Stimulated activated CD4-positive, alpha-beta T cell treated with anti-CD3 and anti-CD28 coated beads, Interleukin-4, amount 100 ng/mL, for 24 hours (primary cell): ENCODE measurements at regions not wholly inside any gene's neighbourhood (a gene's known extent, or its start where the extent isn't known, plus 50 kb on each side); places are given as distances from the start of the nearest gene placed in this dataset.

Experiments
- DNase-seq: peaks from one replicate; pipeline ENCODE4 v3.0.0-alpha.2; 2020

DNA sequence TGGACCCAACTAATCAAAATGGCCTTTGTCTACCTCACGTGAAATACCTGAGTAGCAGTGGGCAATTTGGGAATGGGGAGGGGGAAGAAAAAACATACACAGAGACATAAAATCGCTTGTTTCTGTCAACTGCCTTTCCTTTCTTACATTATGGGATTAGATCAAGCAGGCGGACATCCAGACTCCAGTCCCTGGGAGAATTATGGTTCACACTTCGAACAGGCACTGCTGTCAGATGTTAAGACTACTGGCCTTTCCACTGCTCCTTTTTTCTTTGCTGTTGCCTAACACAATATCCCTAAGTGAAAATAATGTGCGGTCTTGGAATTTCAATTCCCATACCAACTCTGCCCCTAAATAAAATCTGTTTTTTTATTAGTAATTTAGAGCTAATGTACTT, 1719.7 kb upstream of the SLC10A2 start:
- no peak for DNase-seq

DNA sequence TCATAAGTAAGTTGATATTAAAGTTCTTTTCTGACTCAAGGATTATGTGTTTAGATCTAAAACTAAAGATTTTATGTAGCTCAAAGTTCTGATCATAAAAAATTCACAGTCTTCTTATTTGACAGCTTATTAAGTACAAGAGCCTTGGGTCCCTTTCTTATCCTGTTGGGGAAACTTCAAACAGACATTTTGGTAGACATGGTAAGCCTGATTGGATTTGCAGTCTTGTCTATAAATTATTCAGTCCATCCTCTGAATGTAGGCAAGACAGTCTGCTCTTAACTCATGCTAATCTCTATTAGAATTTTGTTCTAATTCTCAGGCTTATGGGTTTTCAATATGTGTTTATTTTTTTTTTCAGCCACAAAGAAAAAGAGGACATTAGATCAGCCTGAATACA, 1718.7 kb upstream of the SLC10A2 start:
- DNase-seq: no peak

- DNase-seq: no peak
Observed at GRCh38 chr13:104782741-104783140, 1716.5 kb upstream of the SLC10A2 start.

- no peak for DNase-seq
Observed at GRCh38 chr13:104779311-104779993, 1713.2 kb upstream of the SLC10A2 start.

DNA sequence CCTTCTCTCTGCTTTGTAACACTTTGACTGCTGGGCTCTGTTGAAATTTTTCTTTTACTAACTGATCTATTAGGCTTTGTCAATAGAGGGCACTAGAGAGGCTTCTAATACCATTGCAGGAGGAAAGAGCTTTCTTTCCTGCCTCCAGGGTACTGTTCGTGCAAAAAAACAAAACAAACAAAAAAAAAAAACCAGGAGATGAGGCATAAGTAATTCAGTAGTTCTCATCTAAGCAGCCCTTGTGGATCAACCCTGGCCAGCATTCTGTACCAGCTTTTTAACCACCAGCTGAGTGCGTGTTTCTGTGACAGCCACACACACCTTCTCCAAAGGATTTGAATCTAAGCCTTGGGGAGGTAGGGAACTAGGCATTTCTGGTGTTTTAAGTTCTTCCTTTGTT, 1707.6 kb upstream of the SLC10A2 start:
- DNase-seq: no peak

- no peak for DNase-seq
Observed at GRCh38 chr13:104769545-104769944, 1703.3 kb upstream of the SLC10A2 start.

GRCh38 chr13:104766319-104766718, 1700.1 kb upstream of the SLC10A2 start:
- DNase-seq: no peak

DNA sequence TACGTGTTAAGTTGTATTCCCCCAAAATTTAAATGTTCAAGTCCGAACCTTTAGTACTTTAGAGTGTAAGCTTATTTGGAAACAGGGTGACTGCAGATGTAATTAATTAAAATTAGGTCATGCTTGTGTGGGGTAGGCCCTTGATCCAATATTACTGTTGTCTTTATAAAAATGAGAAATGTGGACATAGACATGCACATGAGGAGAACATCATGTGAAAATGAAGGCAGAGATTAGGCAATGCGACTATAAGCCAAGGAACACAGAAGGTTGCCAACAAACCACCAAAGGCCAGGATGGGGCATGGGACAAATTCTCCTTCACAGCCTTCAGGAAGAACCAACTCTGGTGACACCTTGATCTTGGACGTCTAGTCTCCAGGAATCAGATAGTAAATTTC, 1698.4 kb upstream of the SLC10A2 start:
- no peak for DNase-seq

DNA sequence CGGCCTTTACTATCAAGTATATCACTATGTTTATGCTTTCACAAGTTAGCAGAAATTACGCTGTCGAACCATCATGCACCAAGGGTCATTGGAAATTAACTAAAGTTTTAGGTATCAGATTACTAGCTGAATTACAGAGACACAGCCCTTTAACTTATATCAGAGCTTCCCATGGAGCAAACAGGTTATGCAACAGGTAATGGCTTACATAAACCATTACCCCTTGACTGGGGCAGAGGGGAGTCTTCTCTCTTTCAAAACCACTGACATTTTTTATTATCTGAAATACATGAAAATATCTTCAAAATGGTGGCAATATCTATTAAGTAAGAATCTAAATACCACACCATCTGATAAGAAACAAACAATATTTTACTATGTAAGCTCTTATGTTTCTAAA, 1692.9 kb upstream of the SLC10A2 start:
- DNase-seq: no peak

DNA sequence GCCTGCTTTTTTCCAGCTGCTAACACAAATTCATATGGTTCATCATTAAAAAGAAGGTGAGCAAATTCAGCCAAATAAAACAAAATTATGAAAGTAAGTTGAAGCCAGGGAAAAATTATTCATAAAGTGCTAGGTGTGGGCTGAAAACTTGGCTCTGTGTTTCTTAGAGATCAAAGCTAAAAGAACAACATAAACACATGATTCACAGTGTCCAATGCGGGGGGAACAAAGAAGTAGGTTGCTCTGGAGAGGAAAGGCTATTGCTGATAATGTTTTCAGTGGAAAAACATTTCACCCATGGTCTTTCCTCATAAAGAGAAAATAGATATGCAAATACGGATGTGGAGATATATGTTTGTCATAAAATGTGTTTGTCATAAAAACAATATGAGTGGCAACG, 1691.5 kb upstream of the SLC10A2 start:
- DNase-seq: no peak

- no peak for DNase-seq
Observed at GRCh38 chr13:104750377-104750776, 1684.2 kb upstream of the SLC10A2 start.

DNA sequence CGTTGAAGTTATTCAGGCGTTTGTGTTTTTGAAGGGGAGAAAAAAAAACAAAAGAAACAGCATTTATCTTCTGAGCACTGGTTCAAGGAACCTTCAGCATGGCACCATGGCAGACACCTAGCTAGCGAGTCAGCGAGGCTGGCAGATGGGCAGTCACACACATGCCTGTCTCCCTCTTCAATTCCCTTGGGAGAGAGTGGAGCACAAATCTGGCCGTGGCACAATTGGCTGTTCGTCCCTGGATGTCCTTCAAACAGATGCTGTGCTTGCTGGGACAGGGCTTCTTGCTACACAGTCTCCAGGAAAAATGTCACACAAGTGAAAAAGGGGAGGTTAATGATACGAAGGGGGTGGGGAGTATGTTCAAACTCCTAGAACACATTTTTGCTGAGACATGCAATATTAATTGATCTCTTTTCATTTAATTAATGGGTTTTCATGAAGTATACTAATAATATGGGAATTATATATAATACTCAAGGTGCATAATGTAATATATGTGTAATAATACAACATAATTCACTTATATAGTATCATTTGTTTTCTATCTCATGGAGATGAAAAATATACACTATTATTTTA, 1674.5 kb upstream of the SLC10A2 start:
- no peak for DNase-seq

DNA sequence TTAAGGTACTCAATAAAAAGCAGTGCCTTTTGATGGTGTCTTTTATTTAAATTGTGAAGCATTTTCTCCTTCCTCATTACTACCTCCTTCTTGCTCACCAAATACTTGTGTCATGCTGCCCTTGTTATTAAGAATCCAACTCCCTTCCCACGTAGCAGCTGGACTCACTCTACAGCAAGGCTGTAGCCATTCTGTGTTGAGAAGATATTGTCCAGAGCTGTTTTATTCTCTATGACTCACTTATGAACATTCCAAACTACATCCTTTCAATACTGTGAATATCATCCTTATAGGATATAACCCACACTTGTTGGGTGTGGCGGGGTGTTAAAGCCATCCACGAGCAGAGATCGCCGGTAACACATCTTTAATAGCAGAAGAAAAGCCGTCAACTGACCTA, 1671.5 kb upstream of the SLC10A2 start:
- no peak for DNase-seq

DNA sequence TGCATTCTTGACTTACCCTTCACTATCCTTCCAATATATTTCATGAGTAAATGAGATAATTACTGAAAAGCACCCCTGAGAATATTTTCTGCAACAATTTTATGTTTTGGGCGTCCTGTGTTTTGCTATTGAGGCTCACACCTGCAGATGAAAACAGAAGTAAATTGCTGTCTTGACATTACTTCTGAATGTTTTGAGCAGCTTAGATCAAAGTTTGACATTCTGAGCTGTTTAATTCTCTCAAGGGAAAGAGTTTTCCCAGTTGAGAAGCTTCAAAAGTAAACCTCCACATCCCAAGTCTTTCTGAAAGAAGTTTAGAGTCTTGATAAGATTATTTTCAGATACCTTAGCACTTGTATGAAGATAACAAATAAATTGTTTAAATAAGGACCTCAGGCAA, 1667.2 kb upstream of the SLC10A2 start:
- DNase-seq: no peak

- DNase-seq: no peak
Observed at GRCh38 chr13:104715111-104715510, 1648.9 kb upstream of the SLC10A2 start.

DNA sequence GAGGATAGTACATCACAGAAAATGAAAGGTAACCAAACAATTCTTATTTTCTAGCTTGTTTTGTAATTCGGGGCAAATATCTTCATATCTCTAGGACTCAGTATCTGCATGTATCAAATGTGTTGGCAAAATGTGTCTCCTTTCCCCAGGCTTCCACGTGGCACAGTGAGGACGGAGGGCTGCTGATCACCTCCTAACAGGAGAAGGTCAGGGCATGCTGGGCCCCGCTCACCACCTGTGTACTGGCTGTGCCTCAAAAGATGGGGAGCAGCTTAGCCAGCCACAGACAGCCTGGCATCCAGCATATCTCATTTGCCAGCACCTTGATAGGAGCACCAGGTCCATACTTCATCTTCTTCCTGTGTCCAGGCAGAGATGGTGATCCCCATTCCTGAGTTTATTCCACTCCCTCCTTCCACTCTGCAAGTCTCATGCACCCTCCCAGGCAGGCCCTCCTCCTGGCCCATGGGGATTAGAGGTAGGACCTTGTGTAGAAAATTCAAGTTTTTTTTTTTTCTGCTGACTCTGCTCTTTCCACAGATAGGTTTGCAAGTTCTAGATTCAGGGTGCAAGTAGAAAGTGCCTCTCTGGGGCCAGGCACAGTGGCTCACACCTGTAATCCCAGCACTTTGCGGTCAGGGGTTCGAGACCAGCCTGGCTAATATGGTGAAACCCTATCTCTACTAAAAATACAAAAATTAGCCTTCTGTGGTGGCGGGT, 1639.0 kb upstream of the SLC10A2 start:
- DNase-seq: no peak

GRCh38 chr13:104701591-104701990, 1635.4 kb upstream of the SLC10A2 start:
- no peak for DNase-seq

DNA sequence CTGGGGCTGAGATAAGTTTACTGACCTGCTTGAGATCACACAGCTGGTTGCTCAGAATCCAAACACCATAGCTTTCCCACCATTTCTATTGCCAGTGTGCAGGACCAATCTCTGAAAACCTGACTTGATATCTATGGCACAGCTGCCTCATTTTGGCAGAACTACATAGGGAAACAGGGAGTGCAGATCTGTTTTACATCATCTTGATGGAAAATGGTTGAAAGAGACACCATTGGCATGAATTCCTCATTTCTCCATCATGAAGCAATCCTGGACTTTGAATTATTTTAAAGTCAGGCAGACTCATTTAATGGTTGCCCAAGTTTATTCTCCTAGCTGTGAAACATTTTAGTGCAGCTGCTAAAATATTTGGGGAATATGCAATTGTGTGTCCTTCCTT, 1628.2 kb upstream of the SLC10A2 start:
- DNase-seq: no peak

DNA sequence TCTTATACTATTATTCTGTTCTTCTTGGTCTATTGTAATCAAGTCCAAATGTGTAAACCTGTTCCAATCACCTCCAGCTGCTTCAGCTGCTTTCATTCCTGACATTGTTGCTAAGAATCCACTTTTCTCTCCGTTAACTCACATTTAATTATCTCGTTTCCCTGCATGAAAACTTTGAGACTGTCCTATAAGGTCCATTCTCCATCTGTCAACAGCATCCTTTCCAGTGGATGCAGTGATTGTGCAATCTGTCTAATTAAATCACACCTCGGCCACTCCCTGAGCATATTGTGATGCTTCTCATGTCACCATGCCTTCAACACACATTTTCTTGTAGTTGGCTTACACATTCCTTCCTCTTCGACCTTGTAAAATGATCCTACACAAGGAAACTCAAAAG, 1626.9 kb upstream of the SLC10A2 start:
- no peak for DNase-seq

GRCh38 chr13:104691767-104692467, 1625.7 kb upstream of the SLC10A2 start:
- DNase-seq: no peak

- no peak for DNase-seq
Observed at GRCh38 chr13:104686484-104686883, 1620.3 kb upstream of the SLC10A2 start.

DNA sequence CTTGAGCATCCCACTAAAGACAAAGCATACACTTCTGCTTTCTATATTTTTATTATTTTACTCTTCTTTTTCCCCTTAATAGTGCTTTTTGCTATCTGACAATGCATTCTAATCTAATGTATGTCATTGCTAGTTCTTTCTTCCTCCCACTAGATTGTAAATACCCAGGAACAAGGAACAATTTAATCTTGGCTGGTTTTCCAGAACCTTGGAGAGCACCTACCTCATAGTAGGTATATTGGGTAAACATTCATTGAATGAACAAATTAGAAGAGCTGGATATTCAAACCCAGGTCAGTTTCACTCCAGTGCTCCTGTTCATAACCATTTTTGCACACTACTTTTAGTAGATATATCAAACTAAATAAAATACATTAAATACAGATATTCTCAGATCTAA, 1617.6 kb upstream of the SLC10A2 start:
- no peak for DNase-seq

DNA sequence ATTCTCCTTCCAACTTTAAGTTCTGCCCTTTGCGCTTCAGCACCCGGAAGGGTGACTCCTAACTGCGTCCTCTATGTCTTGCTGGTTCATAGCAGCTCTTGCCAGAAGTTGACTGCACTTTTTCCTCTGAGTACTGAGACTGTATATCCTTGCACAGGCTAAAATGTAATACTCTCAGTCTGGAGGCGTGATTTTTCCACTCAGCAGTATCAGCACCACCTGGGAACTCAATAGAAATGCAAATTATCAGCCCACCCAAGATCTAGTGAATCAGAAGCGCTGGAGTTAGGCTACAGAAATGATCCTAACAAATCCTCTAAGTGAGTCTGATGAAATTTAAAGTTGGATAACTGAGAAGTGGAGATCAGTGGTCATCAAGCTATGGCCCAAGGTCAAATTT, 1611.9 kb upstream of the SLC10A2 start:
- DNase-seq: no peak

DNA sequence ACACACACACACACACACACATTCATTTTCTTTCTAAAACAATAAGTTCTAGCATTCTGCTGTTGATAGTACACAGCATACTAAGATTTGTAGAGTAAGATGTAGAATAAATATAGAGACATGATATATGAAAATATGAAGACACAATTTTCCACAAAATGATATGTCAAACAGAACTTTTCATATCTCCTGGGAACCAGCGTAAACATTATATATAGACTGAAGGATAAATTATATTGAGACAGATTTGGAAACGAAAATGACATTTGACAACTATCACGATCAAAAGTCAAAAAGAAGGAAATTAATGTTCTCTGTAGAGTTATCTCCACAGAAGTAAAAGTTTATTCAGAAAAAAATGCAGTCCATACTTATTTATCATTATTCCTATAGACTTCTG, 1605.7 kb upstream of the SLC10A2 start:
- DNase-seq: no peak
